IMR-90 (cell line): ENCODE measurements at regions not wholly inside any gene's neighbourhood (a gene's known extent, or its start where the extent isn't known, plus 50 kb on each side); places are given as distances from the start of the nearest gene placed in this dataset.

Experiments used
- ATAC-seq: fragments of 200-7000 bp; cut with Tn5 transposase; 2 replicates; pipeline ENCODE4 v1.9.1; 2020; ENCODE audit warnings: low read depth, mild to moderate bottlenecking, moderate library complexity
- BruUV-seq: library from RNA; stranded (reverse); fragments of 400-500 nt; replicated peaks from 2 replicates; lab custom pipeline; 2021; lab: Mats Ljungman, UMichigan
- CTCF ChIA-PET: fragments of 300-600 bp; formaldehyde crosslinking; extraction: SDS; loops from one replicate; lab custom pipeline; 2021; ENCODE audit warnings: antibody characterized with exemption; lab: Yijun Ruan, JAX
- POLR2A ChIA-PET: fragments of 300-600 bp; sonication (Branson Sonifier 250); formaldehyde crosslinking; loops from one replicate; lab custom pipeline; 2022; ENCODE audit warnings: antibody characterized with exemption; ENCODE audit not compliant: unreplicated experiment; lab: Charles Lee
- DNase-seq: peaks from one replicate; pipeline ENCODE4 v3.0.0; 2013
- H2AFZ ChIP-seq: replicated peaks from 2 replicates; pipeline ENCODE3; 2013; ENCODE audit warnings: low read length, mild to moderate bottlenecking; ENCODE audit not compliant: poor library complexity
- H2AK5ac ChIP-seq: 2 replicates; pipeline ENCODE4 v1.6.1; 2013; ENCODE audit warnings: low read depth, low read length, inconsistent platforms
- H2AK9ac ChIP-seq: replicated peaks from 2 replicates; pipeline ENCODE3; 2013; ENCODE audit warnings: mild to moderate bottlenecking, low read depth, low read length, moderate library complexity; ENCODE audit not compliant: poor library complexity
- H2BK120ac ChIP-seq: 2 replicates; pipeline ENCODE4 v1.6.1; 2013; ENCODE audit warnings: low read depth, low read length, inconsistent platforms
- H2BK15ac ChIP-seq: 3 replicates; pipeline ENCODE4 v1.6.1; 2013; ENCODE audit warnings: low read depth, low read length, inconsistent platforms
- H2BK20ac ChIP-seq: 2 replicates; pipeline ENCODE4 v1.6.1; 2013; ENCODE audit warnings: low read depth, mild to moderate bottlenecking, inconsistent platforms, low read length, moderate library complexity
- H2BK5ac ChIP-seq: 2 replicates; pipeline ENCODE4 v1.6.1; 2013; ENCODE audit warnings: mild to moderate bottlenecking, low read depth, low read length, inconsistent platforms; ENCODE audit not compliant: poor library complexity, severe bottlenecking
- H3K14ac ChIP-seq: replicated peaks from 2 replicates; pipeline ENCODE4 v1.6.1; 2013; ENCODE audit warnings: low read depth, low read length, inconsistent platforms
- H3K18ac ChIP-seq: 2 replicates; pipeline ENCODE4 v1.6.1; 2013; ENCODE audit warnings: low read depth, low read length, control low read depth
- H3K23ac ChIP-seq: 2 replicates; pipeline ENCODE4 v1.6.1; 2013; ENCODE audit warnings: low read depth, low read length, inconsistent platforms
- H3K27ac ChIP-seq: 2 replicates; pipeline ENCODE4 v1.5.1; 2013; ENCODE audit warnings: mild to moderate bottlenecking, control low read depth, low read length; ENCODE audit not compliant: insufficient read depth
- H3K27me3 ChIP-seq: 2 replicates; pipeline ENCODE4 v1.6.1; 2013; ENCODE audit warnings: low read length; ENCODE audit not compliant: control insufficient read depth, insufficient read depth
- H3K36me3 ChIP-seq: 2 replicates; pipeline ENCODE4 v1.6.1; 2013; ENCODE audit warnings: low read length, mixed read lengths; ENCODE audit not compliant: control insufficient read depth, insufficient read depth
- H3K4ac ChIP-seq: 2 replicates; pipeline ENCODE4 v1.6.1; 2013; ENCODE audit warnings: low read depth, low read length, inconsistent platforms
- H3K4me1 ChIP-seq: 2 replicates; pipeline ENCODE4 v1.6.1; 2013; ENCODE audit warnings: low read length, mixed read lengths; ENCODE audit not compliant: control insufficient read depth, insufficient read depth
- H3K4me2 ChIP-seq: 2 replicates; pipeline ENCODE4 v1.6.1; 2013; ENCODE audit warnings: low read depth, mild to moderate bottlenecking, control low read depth, low read length, moderate library complexity
- H3K4me3 ChIP-seq: 2 replicates; pipeline ENCODE4 v1.5.1; 2013; ENCODE audit warnings: low read depth, mild to moderate bottlenecking, control low read depth, low read length, moderate library complexity; ENCODE audit not compliant: insufficient read depth
- H3K56ac ChIP-seq: 2 replicates; pipeline ENCODE4 v1.6.1; 2013; ENCODE audit warnings: low read length, inconsistent platforms; ENCODE audit not compliant: insufficient read depth; ENCODE audit errors: extremely low read depth
- H3K79me1 ChIP-seq, 2 experiments: 2 replicates each; pipeline ENCODE4 v1.6.1; 2013; ENCODE audit warnings: low read length in 2 of 2, inconsistent platforms in 1 of 2, low read depth in 1 of 2
- H3K9ac ChIP-seq: 2 replicates; pipeline ENCODE4 v1.6.1; 2013; ENCODE audit warnings: low read depth, low read length, control low read depth
- H3K9me1 ChIP-seq: 2 replicates; pipeline ENCODE4 v1.6.1; 2013; ENCODE audit warnings: low read length, inconsistent platforms; ENCODE audit not compliant: insufficient read depth
- H3K9me3 ChIP-seq: 2 replicates; pipeline ENCODE4 v1.6.1; 2013; ENCODE audit warnings: low read length; ENCODE audit not compliant: control insufficient read depth, insufficient read depth
- H4K20me1 ChIP-seq: 2 replicates; pipeline ENCODE4 v1.6.1; 2013; ENCODE audit warnings: low read length, inconsistent platforms; ENCODE audit not compliant: insufficient read depth
- H4K5ac ChIP-seq: 2 replicates; pipeline ENCODE4 v1.6.1; 2013; ENCODE audit warnings: mild to moderate bottlenecking, low read depth, low read length, control low read depth
- H4K8ac ChIP-seq, 2 experiments: 2 replicates each; pipeline ENCODE4 v1.6.1; 2013; ENCODE audit warnings: low read depth in 2 of 2, low read length in 2 of 2, control low read depth in 1 of 2, inconsistent platforms in 1 of 2
- H4K91ac ChIP-seq: 2 replicates; pipeline ENCODE4 v1.6.1; 2013; ENCODE audit warnings: low read depth, low read length, inconsistent platforms; ENCODE audit not compliant: insufficient read depth
- BHLHE40 ChIP-seq: fragments of 150-350 bp; IDR thresholded peaks from 2 replicates; pipeline ENCODE4 v1.6.1; 2016; ENCODE audit warnings: mild to moderate bottlenecking, low read depth, low read length
- CEBPB ChIP-seq: IDR thresholded peaks from 2 replicates; pipeline ENCODE4 v1.6.1; 2012; ENCODE audit warnings: low read depth, low read length, improper control_type of control experiment
- ELK1 ChIP-seq: fragments of 150-350 bp; IDR thresholded peaks from 2 replicates; pipeline ENCODE4 v1.6.1; 2016; ENCODE audit warnings: low read depth, mild to moderate bottlenecking, low read length, moderate library complexity, borderline replicate concordance
- FOS ChIP-seq: fragments of 150-350 bp; IDR thresholded peaks from 2 replicates; pipeline ENCODE4 v1.6.1; 2016; ENCODE audit warnings: low read depth, low read length
- MAZ ChIP-seq: IDR thresholded peaks from 2 replicates; pipeline ENCODE4 v1.6.1; 2012; ENCODE audit warnings: low read depth, mild to moderate bottlenecking, low read length, improper control_type of control experiment, moderate library complexity, borderline replicate concordance
- MXI1 ChIP-seq: IDR thresholded peaks from 2 replicates; pipeline ENCODE4 v1.6.1; 2012; ENCODE audit warnings: low read depth, mild to moderate bottlenecking, low read length, moderate library complexity, borderline replicate concordance
- NFE2L2 ChIP-seq: fragments of 150-350 bp; IDR thresholded peaks from 2 replicates; pipeline ENCODE4 v1.6.1; 2016; ENCODE audit warnings: low read depth, mild to moderate bottlenecking, low read length
- POLR2A ChIP-seq: IDR thresholded peaks from 2 replicates; pipeline ENCODE4 v1.6.1; 2012; ENCODE audit warnings: mild to moderate bottlenecking, low read depth, low read length
- RAD21 ChIP-seq: IDR thresholded peaks from 2 replicates; pipeline ENCODE4 v1.6.1; 2012; ENCODE audit warnings: low read length, improper control_type of control experiment
- RFX5 ChIP-seq: IDR thresholded peaks from 2 replicates; pipeline ENCODE4 v1.8.0; 2012; ENCODE audit warnings: low read depth, mild to moderate bottlenecking, low read length, moderate library complexity
- SMC3 ChIP-seq: fragments of 150-350 bp; IDR thresholded peaks from 2 replicates; pipeline ENCODE4 v1.6.1; 2016; ENCODE audit warnings: low read depth, mild to moderate bottlenecking, antibody characterized with exemption, low read length, moderate library complexity
- WGBS, 2 experiments: methylation state at CpG; one replicate each; pipeline versions ENCODE4 v1.1.5 to v1.1.7; 2013; ENCODE audit warnings: missing lambda C conversion rate in 2 of 2; ENCODE audit not compliant: insufficient read length in 1 of 2; ENCODE audit errors: extremely low coverage in 2 of 2; 5-methylcytosine and 5-hydroxymethylcytosine counted together
- dilution Hi-C: fragments of 300-500 bp; cut with HindIII; formaldehyde crosslinking; loops from one replicate; pipeline ENCODE4 v1.14.3; 2018; ENCODE audit warnings: low sequenced_read_pairs; ENCODE audit not compliant: unreplicated experiment
- in situ Hi-C: fragments of 300-500 bp; cut with MboI; formaldehyde crosslinking; loops from 3 replicates; pipeline ENCODE4 v1.14.3; 2019; ENCODE audit warnings: low sequenced_read_pairs, inconsistent platforms, mixed read lengths
- intact Hi-C: fragments of 100-400 bp; cut with micrococcal nuclease; formaldehyde crosslinking; loops from 2 replicates; pipeline ENCODE4 v1.10.0; 2022
- TF ChIP-seq, protein P1 (sequence below): conservative IDR thresholded peaks from 2 replicates; pipeline ENCODE4 v1.5.1; 2012; ENCODE audit warnings: mild to moderate bottlenecking, low read depth, low read length, improper control_type of control experiment
- TF ChIP-seq, protein P2 (sequence below): fragments of 150-350 bp; IDR thresholded peaks from 2 replicates; pipeline ENCODE4 v1.6.1; 2017; ENCODE audit warnings: mild to moderate bottlenecking, antibody characterized with exemption, low read length, low read depth

- no peak overlapping the region for H3K14ac ChIP-seq
- no peak overlapping the region for H4K91ac ChIP-seq
- no peaks in the 10 kb centered on the region for H3K79me1 ChIP-seq
- peaks cover 2% of the 10 kb centered on the region; the same call in 1 of the 2 replicates for H3K9me3 ChIP-seq
- H2AK5ac ChIP-seq, result no peak overlapping the region
- TF ChIP-seq, protein P1, sequence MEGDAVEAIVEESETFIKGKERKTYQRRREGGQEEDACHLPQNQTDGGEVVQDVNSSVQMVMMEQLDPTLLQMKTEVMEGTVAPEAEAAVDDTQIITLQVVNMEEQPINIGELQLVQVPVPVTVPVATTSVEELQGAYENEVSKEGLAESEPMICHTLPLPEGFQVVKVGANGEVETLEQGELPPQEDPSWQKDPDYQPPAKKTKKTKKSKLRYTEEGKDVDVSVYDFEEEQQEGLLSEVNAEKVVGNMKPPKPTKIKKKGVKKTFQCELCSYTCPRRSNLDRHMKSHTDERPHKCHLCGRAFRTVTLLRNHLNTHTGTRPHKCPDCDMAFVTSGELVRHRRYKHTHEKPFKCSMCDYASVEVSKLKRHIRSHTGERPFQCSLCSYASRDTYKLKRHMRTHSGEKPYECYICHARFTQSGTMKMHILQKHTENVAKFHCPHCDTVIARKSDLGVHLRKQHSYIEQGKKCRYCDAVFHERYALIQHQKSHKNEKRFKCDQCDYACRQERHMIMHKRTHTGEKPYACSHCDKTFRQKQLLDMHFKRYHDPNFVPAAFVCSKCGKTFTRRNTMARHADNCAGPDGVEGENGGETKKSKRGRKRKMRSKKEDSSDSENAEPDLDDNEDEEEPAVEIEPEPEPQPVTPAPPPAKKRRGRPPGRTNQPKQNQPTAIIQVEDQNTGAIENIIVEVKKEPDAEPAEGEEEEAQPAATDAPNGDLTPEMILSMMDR, result no peak
- TF ChIP-seq BHLHE40, result no peak
- TF ChIP-seq SMC3, result no peak
- TF ChIP-seq RAD21, result no peak
- no peak for TF ChIP-seq FOS
- TF ChIP-seq NFE2L2, result no peak
- TF ChIP-seq, protein P2, sequence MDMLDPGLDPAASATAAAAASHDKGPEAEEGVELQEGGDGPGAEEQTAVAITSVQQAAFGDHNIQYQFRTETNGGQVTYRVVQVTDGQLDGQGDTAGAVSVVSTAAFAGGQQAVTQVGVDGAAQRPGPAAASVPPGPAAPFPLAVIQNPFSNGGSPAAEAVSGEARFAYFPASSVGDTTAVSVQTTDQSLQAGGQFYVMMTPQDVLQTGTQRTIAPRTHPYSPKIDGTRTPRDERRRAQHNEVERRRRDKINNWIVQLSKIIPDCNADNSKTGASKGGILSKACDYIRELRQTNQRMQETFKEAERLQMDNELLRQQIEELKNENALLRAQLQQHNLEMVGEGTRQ, result no peak
- no peak for TF ChIP-seq MXI1
- no peak for TF ChIP-seq MAZ
- no peak for TF ChIP-seq RFX5
- no peak for TF ChIP-seq ELK1
- no peak for TF ChIP-seq POLR2A
- no peak for TF ChIP-seq CEBPB
- no peaks in the 10 kb centered on the region for H3K36me3 ChIP-seq
- H3K9ac ChIP-seq, result no peak overlapping the region
- H3K27me3 ChIP-seq, result no peaks in the 10 kb centered on the region
- no peak overlapping the region for H3K4me2 ChIP-seq
- intact Hi-C loops, result no loop called here
- no peak overlapping the region for H2AFZ ChIP-seq
- H2BK120ac ChIP-seq, result no peak overlapping the region
- H3K27ac ChIP-seq, result no peak overlapping the region
- H2AK9ac ChIP-seq, result no peak overlapping the region
- BruUV-seq, result no TSS peak
- H4K5ac ChIP-seq, result no peak overlapping the region
- DNase-seq (no peak), ATAC-seq (no peak)
- no peak overlapping the region for H3K4ac ChIP-seq
- dilution Hi-C loops, result no loop called here
- H3K23ac ChIP-seq, result no peak overlapping the region
- H3K9me1 ChIP-seq, result no peaks in the 10 kb centered on the region
- in situ Hi-C loops, result no loop called here
- ChIA-PET CTCF (interaction anchor here (0.6 kb wide), 2 partner anchors 78 to 107 kb away, joined by 3 read pairs; no protein-coding TSS in a partner anchor), POLR2A (no interaction called here)
- no CpG with 5 or more reads among the region's 2 CpGs for WGBS, 2 experiments
- H2BK5ac ChIP-seq, result no peak overlapping the region
- H4K8ac ChIP-seq, result no peak overlapping the region
- H2BK20ac ChIP-seq, result no peak overlapping the region
- no peaks in the 10 kb centered on the region for H4K20me1 ChIP-seq
- H3K56ac ChIP-seq, result no peak overlapping the region
- no peak overlapping the region for H3K18ac ChIP-seq
- H3K4me1 ChIP-seq, result no peaks in the 10 kb centered on the region
- no peak overlapping the region for H3K4me3 ChIP-seq
- no peak overlapping the region for H2BK15ac ChIP-seq
Measured at GRCh38 chr6:130575971-130576370, 210.2 kb downstream of the TMEM200A start.
